Immature natural killer cell (primary cell): ENCODE measurements at regions not wholly inside any gene's neighbourhood (a gene's known extent, or its start where the extent isn't known, plus 50 kb on each side); places are given as distances from the start of the nearest gene placed in this dataset.

ENCODE experiments used
- DNase-seq, 3 donors: peaks; one replicate each; pipeline ENCODE4 v3.0.0; 2022; ENCODE audit warnings: mixed read lengths in 1 of 3
- H3K27ac Mint-ChIP-seq, 6 donors: one replicate each; pipeline ENCODE4 v1.8.0; 2020; ENCODE audit warnings: mixed read lengths in 6 of 6, mild to moderate bottlenecking in 5 of 6, inconsistent platforms in 4 of 6, moderate library complexity in 3 of 6
- H3K27me3 Mint-ChIP-seq, 3 donors: one replicate each; pipeline ENCODE4 v1.8.0; 2020 to 2021; ENCODE audit warnings: low read depth in 3 of 3, mild to moderate bottlenecking in 3 of 3, mixed read lengths in 3 of 3, moderate library complexity in 3 of 3, inconsistent platforms in 1 of 3
- H3K36me3 Mint-ChIP-seq, 3 donors: one replicate each; pipeline ENCODE4 v1.8.0; 2020; ENCODE audit warnings: mixed read lengths in 3 of 3, inconsistent platforms in 2 of 3, mild to moderate bottlenecking in 2 of 3
- H3K4me1 Mint-ChIP-seq, 2 donors: one replicate each; pipeline ENCODE4 v1.8.0; 2020; ENCODE audit warnings: inconsistent platforms in 2 of 2, mild to moderate bottlenecking in 2 of 2, mixed read lengths in 2 of 2, moderate library complexity in 1 of 2
- H3K4me3 Mint-ChIP-seq, 5 donors: one replicate each; pipeline ENCODE4 v1.8.0; 2020; ENCODE audit warnings: mild to moderate bottlenecking in 5 of 5, mixed read lengths in 5 of 5, inconsistent platforms in 3 of 5, moderate library complexity in 3 of 5
- H3K9me3 Mint-ChIP-seq, 6 donors: one replicate each; pipeline ENCODE4 v1.8.0; 2020; ENCODE audit warnings: mild to moderate bottlenecking in 6 of 6, mixed read lengths in 6 of 6, inconsistent platforms in 4 of 6, moderate library complexity in 3 of 6

DNA sequence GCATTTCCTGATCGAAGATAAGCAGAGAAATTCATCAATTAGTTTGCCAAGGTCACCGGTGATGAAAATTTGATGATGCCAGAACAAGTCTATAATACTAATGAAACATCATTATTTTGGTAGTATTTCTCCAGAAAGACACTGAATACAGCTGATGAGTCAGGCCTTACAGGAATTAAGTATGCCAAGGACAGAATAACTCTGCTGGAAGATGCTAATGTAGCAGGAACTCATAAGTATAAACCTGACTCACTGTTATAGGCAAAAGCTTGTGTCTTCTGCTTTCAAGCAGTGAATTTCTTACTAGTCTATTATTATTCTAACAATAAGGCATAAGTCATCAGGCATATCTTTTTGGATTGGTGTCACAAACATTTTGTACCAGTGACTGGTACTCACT lies 1825.1 kb upstream of the IGFBP7 start:
- Mint-ChIP-seq H3K4me3 (no peak overlapping the region), H3K4me1 (no peaks in the 10 kb centered on the region), H3K36me3 (no peaks in the 10 kb centered on the region), H3K27me3 (peaks cover 0 to 3% (median 0%) of the 10 kb centered on the region in 3 donors), H3K27ac (no peak overlapping the region), H3K9me3 (peaks cover 4 to 43% (median 16%) of the 10 kb centered on the region in 6 donors)
- no peak for DNase-seq

- Mint-ChIP-seq H3K4me1 (no peaks in the 10 kb centered on the region), H3K9me3 (peaks cover 4 to 37% (median 11%) of the 10 kb centered on the region in 6 donors), H3K36me3 (no peaks in the 10 kb centered on the region), H3K27me3 (peaks cover 0 to 3% (median 0%) of the 10 kb centered on the region in 3 donors), H3K27ac (no peak overlapping the region), H3K4me3 (no peak overlapping the region)
- no peak for DNase-seq
Measured at GRCh38 chr4:58936436-58936835, 1826.3 kb upstream of the IGFBP7 start.

DNA sequence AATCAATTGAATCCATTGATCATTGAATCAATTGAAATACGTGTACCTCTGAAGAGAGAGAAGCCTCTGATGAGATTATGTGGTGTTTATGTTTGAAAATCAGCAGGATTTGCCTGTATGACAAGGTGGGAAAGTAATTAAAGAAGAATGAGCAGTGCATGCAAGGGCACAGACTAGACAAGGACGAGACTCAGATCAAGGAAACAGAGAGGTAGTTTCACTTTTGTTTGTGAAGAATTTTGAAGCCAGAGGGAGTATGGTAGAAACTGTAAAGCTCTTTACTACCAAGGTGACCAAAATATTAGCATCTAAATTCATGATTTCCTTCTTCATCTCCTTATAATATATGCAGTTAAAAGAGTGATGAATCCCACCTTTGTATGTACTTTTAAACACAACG lies 1830.0 kb upstream of the IGFBP7 start:
- peaks cover 4 to 22% (median 9%) of the 10 kb centered on the region in 6 donors for H3K9me3 Mint-ChIP-seq
- H3K27me3 Mint-ChIP-seq = peaks cover 0 to 3% (median 0%) of the 10 kb centered on the region in 3 donors
- H3K4me1 Mint-ChIP-seq = no peaks in the 10 kb centered on the region
- no peak overlapping the region for H3K4me3 Mint-ChIP-seq
- DNase-seq = no peak
- no peak overlapping the region for H3K27ac Mint-ChIP-seq
- no peaks in the 10 kb centered on the region for H3K36me3 Mint-ChIP-seq

GRCh38 chr4:58941286-58941685 lies 1831.1 kb upstream of the IGFBP7 start:
- Mint-ChIP-seq H3K4me1 (no peaks in the 10 kb centered on the region), H3K27me3 (peaks cover 0 to 3% (median 0%) of the 10 kb centered on the region in 3 donors), H3K4me3 (no peak overlapping the region), H3K27ac (no peak overlapping the region), H3K36me3 (no peaks in the 10 kb centered on the region), H3K9me3 (peaks cover 2 to 22% (median 10%) of the 10 kb centered on the region in 6 donors)
- no peak for DNase-seq

GRCh38 chr4:58953575-58953974 lies 1843.4 kb upstream of the IGFBP7 start:
- no peaks in the 10 kb centered on the region for H3K36me3 Mint-ChIP-seq
- H3K4me1 Mint-ChIP-seq = no peaks in the 10 kb centered on the region
- H3K9me3 Mint-ChIP-seq = peaks cover 5 to 31% (median 6%) of the 10 kb centered on the region in 6 donors
- no peak for DNase-seq
- no peaks in the 10 kb centered on the region for H3K27me3 Mint-ChIP-seq
- H3K4me3 Mint-ChIP-seq = no peak overlapping the region
- H3K27ac Mint-ChIP-seq = no peak overlapping the region

DNA sequence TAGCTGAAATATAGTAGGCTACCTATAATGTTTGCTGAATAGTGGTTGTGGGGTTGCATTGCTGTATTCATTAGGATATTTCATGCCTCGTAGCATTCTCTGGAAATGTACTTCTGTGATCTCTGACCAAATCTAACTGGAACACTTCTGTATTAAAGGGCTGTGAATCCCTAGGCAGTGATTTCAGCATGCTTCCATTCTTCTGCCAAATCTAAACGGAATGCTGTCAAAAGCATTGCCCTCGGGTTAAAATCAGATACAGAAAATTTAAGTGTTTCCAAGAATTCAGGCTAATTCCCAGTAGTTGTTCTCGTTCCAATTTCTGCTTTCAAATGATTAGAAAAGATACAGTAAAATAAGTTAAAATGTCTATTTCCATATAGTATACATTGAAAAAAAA lies 1847.5 kb upstream of the IGFBP7 start:
- Mint-ChIP-seq H3K4me3 (no peak overlapping the region), H3K4me1 (no peaks in the 10 kb centered on the region), H3K9me3 (peaks cover 5 to 37% (median 10%) of the 10 kb centered on the region in 6 donors), H3K27me3 (no peaks in the 10 kb centered on the region), H3K36me3 (no peaks in the 10 kb centered on the region), H3K27ac (no peak overlapping the region)
- DNase-seq = no peak

GRCh38 chr4:58961283-58961682 lies 1851.1 kb upstream of the IGFBP7 start:
- DNase-seq = no peak
- Mint-ChIP-seq H3K36me3 (no peaks in the 10 kb centered on the region), H3K4me3 (no peak overlapping the region), H3K4me1 (no peaks in the 10 kb centered on the region), H3K27ac (no peak overlapping the region), H3K27me3 (no peaks in the 10 kb centered on the region), H3K9me3 (peaks cover 0 to 42% (median 5%) of the 10 kb centered on the region in 6 donors)

DNA sequence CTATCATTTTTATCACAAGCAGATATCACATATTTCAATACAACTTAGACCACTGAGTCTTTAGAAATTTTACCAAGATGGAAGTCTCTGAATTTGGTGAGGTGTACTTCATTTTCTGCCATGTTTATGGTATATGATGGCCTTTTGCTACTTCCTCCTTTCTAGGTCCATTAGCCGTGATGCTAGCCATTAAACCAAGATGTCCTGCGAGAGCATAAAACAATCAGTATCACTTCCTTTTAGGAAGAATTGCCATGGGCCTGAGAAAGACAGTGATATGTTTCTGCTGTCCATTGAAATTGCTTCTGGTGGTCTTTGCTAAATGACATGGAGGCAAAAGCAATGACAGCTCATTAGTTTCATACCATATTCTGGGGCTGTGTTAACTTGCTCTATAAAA lies 1851.7 kb upstream of the IGFBP7 start:
- DNase-seq = no peak
- Mint-ChIP-seq H3K36me3 (no peaks in the 10 kb centered on the region), H3K27ac (no peak overlapping the region), H3K27me3 (no peaks in the 10 kb centered on the region), H3K4me1 (no peaks in the 10 kb centered on the region), H3K4me3 (no peak overlapping the region), H3K9me3 (peaks cover 0 to 39% (median 5%) of the 10 kb centered on the region in 6 donors)

GRCh38 chr4:58962424-58962823 lies 1852.2 kb upstream of the IGFBP7 start:
- Mint-ChIP-seq H3K27ac (no peak overlapping the region), H3K9me3 (peaks cover 0 to 34% (median 5%) of the 10 kb centered on the region in 6 donors), H3K4me1 (no peaks in the 10 kb centered on the region), H3K36me3 (no peaks in the 10 kb centered on the region), H3K4me3 (no peak overlapping the region), H3K27me3 (no peaks in the 10 kb centered on the region)
- DNase-seq = no peak

- H3K36me3 Mint-ChIP-seq = no peaks in the 10 kb centered on the region
- H3K4me1 Mint-ChIP-seq = no peaks in the 10 kb centered on the region
- H3K27ac Mint-ChIP-seq = no peak overlapping the region
- DNase-seq = no peak
- no peak overlapping the region for H3K4me3 Mint-ChIP-seq
- peaks cover 4 to 16% (median 11%) of the 10 kb centered on the region in 6 donors for H3K9me3 Mint-ChIP-seq
- no peaks in the 10 kb centered on the region for H3K27me3 Mint-ChIP-seq
Measured at GRCh38 chr4:58981828-58982227, 1871.6 kb upstream of the IGFBP7 start.

DNA sequence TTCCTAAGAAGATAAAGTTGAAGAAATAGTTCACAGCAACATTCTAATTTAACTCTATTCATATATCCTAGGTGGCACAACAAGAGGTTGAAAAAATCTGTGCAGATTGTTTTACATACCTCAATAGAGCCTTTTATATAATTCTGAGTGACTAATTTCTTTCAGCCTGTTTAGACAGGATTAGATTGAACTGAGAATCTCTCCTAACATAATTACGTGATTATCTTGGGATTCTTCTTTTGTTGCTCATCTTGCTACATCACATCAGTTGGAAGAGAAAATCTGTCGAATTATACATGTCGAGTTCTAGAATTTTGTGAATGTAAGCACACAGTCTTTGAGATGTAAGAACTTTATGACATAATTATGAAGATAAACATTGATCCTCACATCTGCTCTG lies 1873.7 kb upstream of the IGFBP7 start:
- no peak overlapping the region for H3K4me3 Mint-ChIP-seq
- H3K4me1 Mint-ChIP-seq = no peaks in the 10 kb centered on the region
- DNase-seq = no peak
- no peaks in the 10 kb centered on the region for H3K36me3 Mint-ChIP-seq
- no peak overlapping the region for H3K27ac Mint-ChIP-seq
- peaks cover 0 to 2% (median 0%) of the 10 kb centered on the region in 3 donors for H3K27me3 Mint-ChIP-seq
- H3K9me3 Mint-ChIP-seq = peaks cover 4 to 33% (median 21%) of the 10 kb centered on the region in 6 donors

GRCh38 chr4:59002148-59002547 lies 1892.0 kb upstream of the IGFBP7 start:
- no peak overlapping the region for H3K27ac Mint-ChIP-seq
- no peak for DNase-seq
- no peaks in the 10 kb centered on the region for H3K27me3 Mint-ChIP-seq
- no peak overlapping the region for H3K4me3 Mint-ChIP-seq
- no peaks in the 10 kb centered on the region for H3K4me1 Mint-ChIP-seq
- peaks cover 0 to 8% (median 0%) of the 10 kb centered on the region in 3 donors for H3K36me3 Mint-ChIP-seq
- peaks cover 6 to 46% (median 22%) of the 10 kb centered on the region in 6 donors for H3K9me3 Mint-ChIP-seq

GRCh38 chr4:59024257-59024656 lies 1914.1 kb upstream of the IGFBP7 start:
- no peak for DNase-seq
- no peak overlapping the region for H3K4me3 Mint-ChIP-seq
- no peak overlapping the region for H3K27ac Mint-ChIP-seq
- no peaks in the 10 kb centered on the region for H3K4me1 Mint-ChIP-seq
- peaks cover 0 to 4% (median 1%) of the 10 kb centered on the region in 3 donors for H3K27me3 Mint-ChIP-seq
- H3K9me3 Mint-ChIP-seq = peaks cover 5 to 43% (median 14%) of the 10 kb centered on the region in 6 donors
- H3K36me3 Mint-ChIP-seq = no peaks in the 10 kb centered on the region

DNA sequence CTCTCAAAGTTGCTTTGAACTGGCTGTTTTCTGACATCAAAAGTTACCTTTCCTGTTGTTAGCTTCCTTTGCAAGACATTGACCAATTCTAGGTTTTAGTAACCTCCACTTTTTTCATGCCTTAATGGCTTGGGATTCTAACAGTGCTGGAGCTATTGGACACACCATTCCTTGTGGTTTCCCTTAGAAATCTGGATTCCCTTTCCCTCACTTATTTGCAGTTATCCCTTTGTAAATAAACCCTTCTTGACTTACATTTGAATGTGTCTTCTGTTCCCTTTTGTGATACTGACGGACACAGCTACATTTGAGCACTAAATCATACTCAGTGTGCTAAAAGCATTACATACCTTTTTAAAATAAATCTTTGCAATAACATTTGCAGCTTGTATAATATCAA lies 1927.6 kb upstream of the IGFBP7 start:
- DNase-seq = no peak
- Mint-ChIP-seq H3K27ac (no peak overlapping the region), H3K4me3 (no peak overlapping the region), H3K4me1 (no peaks in the 10 kb centered on the region), H3K36me3 (no peaks in the 10 kb centered on the region), H3K27me3 (no peaks in the 10 kb centered on the region), H3K9me3 (peaks cover 3 to 32% (median 12%) of the 10 kb centered on the region in 6 donors)

DNA sequence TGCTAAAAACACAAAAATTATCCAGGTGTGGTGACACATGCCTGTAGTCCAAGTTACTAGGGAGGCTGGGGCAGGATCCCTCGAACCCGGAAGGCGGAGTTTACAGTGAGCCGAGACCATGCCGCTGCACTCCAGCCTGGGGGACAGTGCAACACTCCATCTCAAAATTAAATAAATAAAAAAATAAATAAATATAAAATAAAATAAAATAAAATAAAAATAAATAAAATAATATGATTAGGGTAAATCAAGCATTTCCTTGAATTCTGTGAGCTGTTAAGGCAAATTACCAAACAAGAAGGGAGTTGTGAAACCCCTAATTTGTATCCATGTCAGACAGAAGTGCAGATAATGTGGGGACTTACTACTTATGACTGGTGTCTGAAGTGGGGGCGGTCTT lies 1928.9 kb upstream of the IGFBP7 start:
- Mint-ChIP-seq H3K27me3 (no peaks in the 10 kb centered on the region), H3K9me3 (peaks cover 3 to 23% (median 8%) of the 10 kb centered on the region in 6 donors), H3K27ac (no peak overlapping the region), H3K4me1 (no peaks in the 10 kb centered on the region), H3K36me3 (no peaks in the 10 kb centered on the region), H3K4me3 (no peak overlapping the region)
- no peak for DNase-seq
